Loucy (cell line): ENCODE measurements at regions not wholly inside any gene's neighbourhood (a gene's known extent, or its start where the extent isn't known, plus 50 kb on each side); places are given as distances from the start of the nearest gene placed in this dataset.

Source experiments
- H2AFZ ChIP-seq: fragments of 200-600 bp; sonication (generic); 2 replicates; pipeline ENCODE4 v1.6.0; 2016; ENCODE audit warnings: antibody characterized with exemption, mild to moderate bottlenecking, low read length, moderate library complexity
- H3F3A ChIP-seq: fragments of 200-600 bp; 2 replicates; pipeline ENCODE4 v1.6.0; 2016; ENCODE audit warnings: antibody characterized with exemption, low read depth, mild to moderate bottlenecking
- H3K27me3 ChIP-seq: fragments of 200-600 bp; sonication (generic); 2 replicates; pipeline ENCODE4 v1.6.1; 2014; ENCODE audit warnings: low read length, mild to moderate bottlenecking; ENCODE audit not compliant: insufficient read depth, poor library complexity, severe bottlenecking
- H3K36me3 ChIP-seq: fragments of 200-600 bp; sonication (generic); 2 replicates; pipeline ENCODE4 v1.6.1; 2016; ENCODE audit warnings: low read length; ENCODE audit not compliant: insufficient read depth
- H3K4me1 ChIP-seq: fragments of 200-600 bp; sonication (generic); 2 replicates; pipeline ENCODE4 v1.5.1; 2014; ENCODE audit warnings: low read length, mild to moderate bottlenecking; ENCODE audit not compliant: insufficient read depth, poor library complexity, severe bottlenecking
- H3K4me2 ChIP-seq: fragments of 200-600 bp; sonication (generic); 2 replicates; pipeline ENCODE4 v1.6.0; 2014; ENCODE audit warnings: antibody characterized with exemption, low read length, low read depth, mild to moderate bottlenecking; ENCODE audit not compliant: poor library complexity, severe bottlenecking
- H3K4me3 ChIP-seq: fragments of 200-600 bp; sonication (generic); 2 replicates; pipeline ENCODE4 v1.5.1; 2014; ENCODE audit warnings: low read length, mild to moderate bottlenecking, mixed read lengths; ENCODE audit not compliant: poor library complexity, severe bottlenecking
- H3K79me2 ChIP-seq: fragments of 200-600 bp; sonication (generic); 2 replicates; pipeline ENCODE4 v1.6.1; 2014; ENCODE audit warnings: low read length; ENCODE audit not compliant: insufficient read depth
- H3K9ac ChIP-seq: fragments of 200-600 bp; sonication (generic); 2 replicates; pipeline ENCODE4 v1.6.0; 2014; ENCODE audit warnings: mild to moderate bottlenecking, low read depth, low read length, moderate library complexity; ENCODE audit not compliant: poor library complexity, severe bottlenecking
- H3K9me2 ChIP-seq: fragments of 200-600 bp; sonication (generic); replicated peaks from 2 replicates; pipeline ENCODE4 v1.6.1; 2016; ENCODE audit warnings: low read depth, low read length, mixed read lengths
- H3K9me3 ChIP-seq: fragments of 200-600 bp; sonication (generic); 2 replicates; pipeline ENCODE4 v1.6.1; 2014; ENCODE audit warnings: mild to moderate bottlenecking, antibody characterized with exemption, low read length, low read depth; ENCODE audit not compliant: insufficient read depth
- H4K20me1 ChIP-seq: fragments of 200-600 bp; sonication (generic); 2 replicates; pipeline ENCODE4 v1.6.0; 2014; ENCODE audit warnings: antibody characterized with exemption, low read length, mild to moderate bottlenecking; ENCODE audit not compliant: insufficient read depth, poor library complexity, severe bottlenecking
- CTCF ChIP-seq: fragments of 200-600 bp; sonication (generic); conservative IDR thresholded peaks from 2 replicates; pipeline ENCODE4 v1.5.1; 2014; ENCODE audit warnings: mild to moderate bottlenecking, antibody characterized with exemption, low read length
- EZH2phosphoT487 ChIP-seq: fragments of 200-600 bp; IDR thresholded peaks from 2 replicates; pipeline ENCODE4 v1.6.1; 2018; ENCODE audit warnings: antibody characterized with exemption, mild to moderate bottlenecking, moderate library complexity, borderline replicate concordance

GRCh38 chr10:8975535-8975934, 921.0 kb downstream of the GATA3 start:
- Histone ChIP-seq H3K36me3 (no peaks in the 10 kb centered on the region), H3K4me1 (no peaks in the 10 kb centered on the region), H3F3A (no peaks in the 10 kb centered on the region), H3K4me2 (no peak overlapping the region), H3K9me2 (no peaks in the 10 kb centered on the region), H3K27me3 (no peaks in the 10 kb centered on the region), H3K4me3 (no peak overlapping the region), H3K79me2 (no peaks in the 10 kb centered on the region), H4K20me1 (no peaks in the 10 kb centered on the region), H3K9ac (no peak overlapping the region), H3K9me3 (no peaks in the 10 kb centered on the region), H2AFZ (no peak overlapping the region)
- TF ChIP-seq EZH2phosphoT487, result no peak
- TF ChIP-seq CTCF, result no peak

GRCh38 chr10:8978100-8978499, 923.6 kb downstream of the GATA3 start:
- H3K4me3 ChIP-seq, result no peak overlapping the region
- no peaks in the 10 kb centered on the region for H3K79me2 ChIP-seq
- no peak overlapping the region for H3K4me2 ChIP-seq
- H4K20me1 ChIP-seq, result no peaks in the 10 kb centered on the region
- H2AFZ ChIP-seq, result no peak overlapping the region
- no peaks in the 10 kb centered on the region for H3F3A ChIP-seq
- H3K27me3 ChIP-seq, result no peaks in the 10 kb centered on the region
- no peaks in the 10 kb centered on the region for H3K9me3 ChIP-seq
- no peak overlapping the region for H3K9ac ChIP-seq
- no peaks in the 10 kb centered on the region for H3K36me3 ChIP-seq
- no peaks in the 10 kb centered on the region for H3K4me1 ChIP-seq
- no peaks in the 10 kb centered on the region for H3K9me2 ChIP-seq
- TF ChIP-seq CTCF, result no peak
- TF ChIP-seq EZH2phosphoT487, result no peak

GRCh38 chr10:8979976-8980375, 925.5 kb downstream of the GATA3 start:
- H3K27me3 ChIP-seq, result no peaks in the 10 kb centered on the region
- H3K9ac ChIP-seq, result no peak overlapping the region
- no peaks in the 10 kb centered on the region for H3K36me3 ChIP-seq
- no peaks in the 10 kb centered on the region for H3K9me3 ChIP-seq
- no peak overlapping the region for H3K4me2 ChIP-seq
- H3F3A ChIP-seq, result no peaks in the 10 kb centered on the region
- no peak for TF ChIP-seq EZH2phosphoT487
- no peak for TF ChIP-seq CTCF
- no peaks in the 10 kb centered on the region for H3K79me2 ChIP-seq
- H3K9me2 ChIP-seq, result no peaks in the 10 kb centered on the region
- no peak overlapping the region for H2AFZ ChIP-seq
- no peak overlapping the region for H3K4me3 ChIP-seq
- H3K4me1 ChIP-seq, result no peaks in the 10 kb centered on the region
- H4K20me1 ChIP-seq, result no peaks in the 10 kb centered on the region
